Right ventricle myocardium superior (tissue), 1 donor: ENCODE measurements at regions not wholly inside any gene's neighbourhood (a gene's known extent, or its start where the extent isn't known, plus 50 kb on each side); places are given as distances from the start of the nearest gene placed in this dataset.
"Not testable (repeated sequence)": the region's sequence is repeated elsewhere in the genome, so short reads cannot be mapped to it uniquely, and the experiment has no call there.

Experiments used
- ATAC-seq: fragments of 200-7000 bp; cut with Tn5 transposase; one replicate; pipeline ENCODE4 v1.9.1; 2020; ENCODE audit warnings: mild to moderate bottlenecking; ENCODE audit not compliant: poor library complexity
- DNase-seq: peaks from one replicate; pipeline ENCODE4 v3.0.0-alpha.2; 2020
- intact Hi-C: fragments of 100-400 bp; cut with DNase I; formaldehyde crosslinking; loops from one replicate; pipeline ENCODE4 v1.11.2; 2022
- donor health status: DM: no; HTN: yes; CAD: no; lungs with severe emphysema.

GRCh38 chr1:106396020-106396419, 660.5 kb upstream of the PRMT6 start:
- ATAC-seq (no peak), DNase-seq (no peak)
- intact Hi-C loops, result no loop called here

- intact Hi-C loops, result no loop called here
- DNase-seq, result no peak
- ATAC-seq, result no peak
These were observed 658.1 kb upstream of the PRMT6 start for GRCh38 chr1:106398391-106398790.

DNA sequence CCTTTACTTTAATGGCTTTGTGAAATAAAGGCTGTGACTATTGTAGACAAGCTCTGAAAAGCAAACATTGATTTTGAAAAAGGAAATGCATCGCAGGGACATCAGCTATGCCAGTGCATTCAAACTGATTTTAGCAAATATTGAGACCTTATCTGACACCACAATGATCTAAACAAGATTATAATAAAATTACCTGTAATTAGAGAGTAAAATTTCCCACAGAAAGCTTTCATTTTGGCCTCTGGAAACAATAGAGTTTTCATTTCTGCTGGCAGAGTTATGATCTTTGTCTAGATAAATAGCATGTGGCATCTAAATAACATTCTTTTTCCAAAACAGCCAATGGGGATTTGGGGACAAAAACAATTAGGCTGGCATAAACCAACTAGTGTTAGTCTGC, 650.4 kb upstream of the PRMT6 start:
- no peak for ATAC-seq
- DNase-seq, result no peak
- intact Hi-C loops, result no loop called here

DNA sequence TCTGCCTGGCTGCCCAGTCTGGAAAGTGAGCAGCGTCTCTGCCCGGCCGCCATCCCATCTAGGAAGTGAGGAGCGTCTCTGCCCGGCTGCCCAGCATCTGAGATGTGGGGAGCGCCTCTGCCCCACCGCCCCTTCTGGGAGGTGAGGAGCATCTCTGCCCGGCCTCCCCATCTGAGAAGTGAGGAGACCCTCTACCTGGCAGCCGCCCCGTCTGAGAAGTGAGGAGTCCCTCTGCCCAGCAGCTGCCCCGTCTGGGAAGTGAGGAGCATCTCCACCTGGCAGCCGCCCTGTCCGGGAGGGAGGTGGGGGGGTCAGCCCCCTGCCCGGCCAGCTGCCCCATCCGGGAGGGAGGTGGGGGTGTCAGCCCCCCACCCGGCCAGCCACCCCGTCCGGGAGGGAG, 644.2 kb upstream of the PRMT6 start:
- intact Hi-C loops, ATAC-seq, DNase-seq: not testable (repeated sequence)

DNA sequence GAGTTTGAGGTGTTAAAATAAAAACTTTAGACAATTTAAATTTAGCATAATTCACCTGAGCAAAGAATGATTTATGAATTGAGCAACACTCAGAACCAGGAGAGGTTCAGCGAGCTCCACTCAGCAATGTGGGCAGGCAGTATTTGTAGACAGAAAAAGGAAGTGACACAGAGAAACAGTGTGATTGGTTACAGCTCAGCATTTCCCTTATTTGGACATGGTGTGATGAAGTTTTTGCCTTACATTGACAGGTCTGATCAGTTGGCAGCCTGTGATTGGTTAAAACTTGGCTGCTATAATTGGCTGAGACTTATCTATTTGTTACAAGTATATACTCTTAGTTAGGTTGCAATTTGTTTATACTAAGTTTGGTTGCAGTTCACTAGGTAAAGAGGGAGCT, 621.2 kb upstream of the PRMT6 start:
- intact Hi-C loops, result no loop called here
- no peak for ATAC-seq
- no peak for DNase-seq

GRCh38 chr1:106439475-106439874, 617.0 kb upstream of the PRMT6 start:
- ATAC-seq (no peak), DNase-seq (no peak)
- intact Hi-C loops, result no loop called here

- no peak for ATAC-seq
- intact Hi-C loops, result no loop called here
- no peak for DNase-seq
These were observed 609.0 kb upstream of the PRMT6 start for GRCh38 chr1:106447466-106447865.

GRCh38 chr1:106456832-106457231, 599.6 kb upstream of the PRMT6 start:
- ATAC-seq, result no peak
- intact Hi-C loops, result no loop called here
- no peak for DNase-seq

GRCh38 chr1:106457368-106457767, 599.1 kb upstream of the PRMT6 start:
- ATAC-seq (no peak), DNase-seq (no peak)
- intact Hi-C loops, result no loop called here

DNA sequence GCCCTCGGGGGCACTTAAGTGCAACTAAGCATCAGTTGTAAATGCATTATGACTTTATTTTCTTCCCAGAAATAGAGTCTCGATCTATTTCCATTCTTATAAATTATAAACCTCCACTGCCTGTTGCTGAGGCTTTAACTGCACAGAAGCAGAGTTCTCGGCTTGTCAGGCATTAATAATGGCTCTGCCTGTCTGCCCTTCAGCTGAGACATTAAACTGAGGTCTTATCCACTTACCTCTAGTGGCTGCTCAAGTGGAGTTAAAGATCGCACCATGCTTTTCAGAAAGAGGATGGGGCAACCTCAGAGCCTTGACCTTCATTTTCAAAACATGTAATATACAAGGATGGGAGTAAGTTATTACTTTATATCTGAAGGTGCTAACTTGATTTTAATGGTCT, 597.6 kb upstream of the PRMT6 start:
- ATAC-seq (no peak), DNase-seq (no peak)
- intact Hi-C loops, result no loop called here

DNA sequence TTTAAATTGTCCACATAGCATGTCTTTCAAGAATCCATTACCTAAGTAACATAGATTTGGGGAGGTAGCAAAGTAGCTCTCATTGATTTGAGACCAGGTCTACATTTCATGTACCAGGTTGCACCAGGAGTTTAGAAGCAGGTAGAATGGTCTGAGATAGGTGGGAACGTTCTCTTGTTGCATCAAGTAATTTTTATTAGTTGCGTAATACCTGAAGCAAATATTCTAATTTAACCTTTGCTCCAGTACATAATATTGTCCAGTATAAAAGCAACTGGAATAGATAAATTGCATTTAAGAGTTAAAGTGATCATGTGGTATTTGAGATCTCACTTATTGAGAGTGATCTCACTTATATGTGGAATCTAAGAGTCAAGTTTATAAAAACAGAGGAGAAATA, 597.1 kb upstream of the PRMT6 start:
- ATAC-seq (no peak), DNase-seq (no peak)
- intact Hi-C loops, result no loop called here

DNA sequence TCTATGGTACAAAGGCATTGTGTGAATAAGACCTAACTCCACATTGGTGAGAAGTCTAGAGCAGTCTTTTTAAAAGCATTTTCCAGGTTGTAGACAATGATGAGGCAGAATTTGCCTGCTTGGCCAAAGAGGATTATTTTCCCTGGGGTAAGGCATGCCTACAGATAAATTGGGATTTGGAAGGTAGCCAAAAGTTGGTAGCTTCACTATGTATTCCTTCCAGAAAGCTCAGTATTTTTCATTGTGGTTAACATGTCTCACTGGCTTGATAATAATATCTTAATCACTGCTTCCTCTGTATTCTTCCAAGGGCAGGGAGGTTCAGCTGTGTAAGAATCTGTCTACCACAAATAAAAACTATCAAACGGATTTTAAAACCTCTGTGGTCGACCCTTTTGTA, 590.8 kb upstream of the PRMT6 start:
- no peak for DNase-seq
- ATAC-seq, result no peak
- intact Hi-C loops, result loop anchor here (1.0 kb wide), 1 partner anchor 10 kb away; no protein-coding TSS in a partner anchor

DNA sequence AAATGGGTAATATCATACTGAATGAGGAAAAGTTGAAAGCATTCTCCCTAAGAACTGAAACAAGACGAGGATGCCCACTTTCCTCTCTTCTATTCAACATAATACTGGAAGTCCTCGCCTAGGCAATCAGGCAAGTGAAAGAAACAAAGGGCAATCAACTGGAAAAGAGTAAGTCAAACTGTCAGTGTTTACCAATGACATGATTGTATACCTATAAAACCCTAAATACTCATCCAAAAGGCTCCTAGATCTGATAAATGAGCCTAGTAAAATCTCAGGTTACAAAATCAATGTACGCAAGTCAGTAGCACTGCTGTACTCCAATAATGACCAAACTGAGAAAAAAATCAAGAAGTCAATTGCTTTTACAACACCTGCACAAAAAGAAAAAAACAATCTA, 575.8 kb upstream of the PRMT6 start:
- no peak for DNase-seq
- ATAC-seq, result no peak
- intact Hi-C loops, result no loop called here

- DNase-seq (no peak), ATAC-seq (no peak)
- intact Hi-C loops, result no loop called here
These were observed 563.6 kb upstream of the PRMT6 start for GRCh38 chr1:106492880-106493279.

DNA sequence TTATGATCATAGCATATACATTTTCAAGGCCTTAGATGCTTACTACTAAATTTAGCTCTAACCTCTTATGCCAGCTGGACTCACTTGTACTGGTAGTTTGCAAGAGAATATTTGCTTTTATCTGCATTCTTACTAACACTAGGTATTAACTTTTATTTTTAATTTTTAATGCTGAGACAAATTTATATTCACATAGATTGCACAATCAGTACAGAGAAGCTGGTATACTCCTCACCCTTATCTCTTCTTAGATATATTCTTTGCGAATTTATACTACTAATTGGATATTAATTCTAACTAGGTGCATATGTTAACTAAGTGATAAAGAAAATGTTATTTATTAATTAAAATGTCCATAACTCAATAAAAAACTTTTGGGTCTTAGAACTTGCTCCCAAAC, 561.8 kb upstream of the PRMT6 start:
- no peak for ATAC-seq
- intact Hi-C loops, result no loop called here
- DNase-seq, result no peak

DNA sequence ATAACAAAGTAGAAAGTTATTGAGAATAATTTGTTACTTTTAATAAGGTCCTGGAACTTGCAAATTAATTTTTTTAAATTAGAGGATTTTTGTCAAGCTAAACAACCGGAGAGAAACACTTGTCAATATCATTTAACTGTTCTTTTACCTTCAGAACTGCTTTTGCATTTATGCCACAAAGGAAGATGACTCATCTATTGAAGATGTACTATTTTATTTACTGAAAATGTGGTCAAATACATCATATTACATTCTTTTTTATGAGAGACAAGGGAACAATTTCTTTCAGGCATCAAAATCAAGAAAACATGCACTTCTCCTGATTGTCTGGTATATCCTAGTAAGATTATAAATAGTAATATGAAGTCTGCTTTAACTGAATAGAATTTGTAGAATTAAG, 558.2 kb upstream of the PRMT6 start:
- intact Hi-C loops, result no loop called here
- no peak for DNase-seq
- ATAC-seq, result no peak

- intact Hi-C loops, result no loop called here
- no peak for ATAC-seq
These were observed 553.8 kb upstream of the PRMT6 start for GRCh38 chr1:106502659-106503058.

GRCh38 chr1:106515375-106515774, 541.1 kb upstream of the PRMT6 start:
- intact Hi-C loops, result no loop called here
- ATAC-seq, result no peak
- DNase-seq, result no peak

More at GRCh38 chr1:106502659-106503058, 553.8 kb upstream of the PRMT6 start:
- no peak for DNase-seq

GRCh38 chr1:106517224-106517623, 539.2 kb upstream of the PRMT6 start:
- intact Hi-C loops, result no loop called here
- no peak for ATAC-seq
- no peak for DNase-seq

DNA sequence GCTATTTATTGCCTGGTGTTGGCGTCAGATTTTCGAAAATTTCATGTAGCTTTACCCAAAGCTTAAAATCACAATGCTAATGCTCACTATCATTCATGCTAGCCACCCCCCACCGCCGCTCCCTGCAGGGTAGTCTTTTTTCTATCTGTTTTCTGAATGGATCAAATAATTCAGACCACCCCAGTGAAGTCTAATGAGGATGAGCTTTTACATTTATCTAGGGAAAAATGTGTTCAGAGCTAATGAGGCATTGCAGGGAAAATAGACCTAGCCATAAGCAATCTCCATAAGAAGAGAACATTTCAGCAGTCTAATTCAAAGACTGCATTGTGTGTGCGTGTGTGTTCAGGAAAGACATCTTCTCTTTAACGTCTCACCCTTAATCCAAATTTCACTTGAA, 533.0 kb upstream of the PRMT6 start:
- DNase-seq (no peak), ATAC-seq (no peak)
- intact Hi-C loops, result no loop called here

DNA sequence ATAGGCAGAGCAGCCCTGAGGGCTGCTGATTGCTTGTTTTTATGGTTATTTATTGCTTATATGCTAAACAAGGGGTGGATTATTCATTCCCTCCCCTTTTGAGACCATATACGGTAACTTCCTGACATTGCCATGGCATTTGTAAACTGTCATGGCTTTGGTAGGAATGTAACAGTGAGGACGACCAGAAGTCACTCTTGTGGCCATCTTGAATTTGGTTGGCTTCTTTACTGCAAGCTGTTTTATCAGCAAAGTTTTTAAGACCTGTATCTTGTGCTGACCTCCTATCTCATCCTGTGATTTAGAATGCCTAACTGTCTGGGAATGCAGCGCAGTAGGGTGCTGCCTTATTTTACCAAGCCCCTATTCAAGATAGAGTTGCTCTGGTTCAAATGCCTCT, 531.8 kb upstream of the PRMT6 start:
- ATAC-seq (no peak), DNase-seq (no peak)
- intact Hi-C loops, result no loop called here

GRCh38 chr1:106526650-106527049, 529.8 kb upstream of the PRMT6 start:
- no peak for ATAC-seq
- intact Hi-C loops, result no loop called here
- DNase-seq, result no peak
